HEK293T (cell line): ENCODE measurements at regions not wholly inside any gene's neighbourhood (a gene's known extent, or its start where the extent isn't known, plus 50 kb on each side); places are given as distances from the start of the nearest gene placed in this dataset.

Experiments used
- ARNT ChIP-seq: fragments of 450-650 bp; IDR thresholded peaks from 2 replicates; pipeline ENCODE4 v1.6.1; 2017; ENCODE audit warnings: mild to moderate bottlenecking
- FOXM1 ChIP-seq: fragments of 450-650 bp; IDR thresholded peaks from 2 replicates; pipeline ENCODE4 v1.6.1; 2017; ENCODE audit warnings: mild to moderate bottlenecking, borderline replicate concordance

GRCh38 chr4:126058596-126058995 is 743.8 kb downstream of the FAT4 start:
- no peak for TF ChIP-seq FOXM1
- TF ChIP-seq ARNT, result no peak
